ENCODE measurements at regions not wholly inside any gene's neighbourhood (a gene's known extent, or its start where the extent isn't known, plus 50 kb on each side); places are given as distances from the start of the nearest gene placed in this dataset.

DNA sequence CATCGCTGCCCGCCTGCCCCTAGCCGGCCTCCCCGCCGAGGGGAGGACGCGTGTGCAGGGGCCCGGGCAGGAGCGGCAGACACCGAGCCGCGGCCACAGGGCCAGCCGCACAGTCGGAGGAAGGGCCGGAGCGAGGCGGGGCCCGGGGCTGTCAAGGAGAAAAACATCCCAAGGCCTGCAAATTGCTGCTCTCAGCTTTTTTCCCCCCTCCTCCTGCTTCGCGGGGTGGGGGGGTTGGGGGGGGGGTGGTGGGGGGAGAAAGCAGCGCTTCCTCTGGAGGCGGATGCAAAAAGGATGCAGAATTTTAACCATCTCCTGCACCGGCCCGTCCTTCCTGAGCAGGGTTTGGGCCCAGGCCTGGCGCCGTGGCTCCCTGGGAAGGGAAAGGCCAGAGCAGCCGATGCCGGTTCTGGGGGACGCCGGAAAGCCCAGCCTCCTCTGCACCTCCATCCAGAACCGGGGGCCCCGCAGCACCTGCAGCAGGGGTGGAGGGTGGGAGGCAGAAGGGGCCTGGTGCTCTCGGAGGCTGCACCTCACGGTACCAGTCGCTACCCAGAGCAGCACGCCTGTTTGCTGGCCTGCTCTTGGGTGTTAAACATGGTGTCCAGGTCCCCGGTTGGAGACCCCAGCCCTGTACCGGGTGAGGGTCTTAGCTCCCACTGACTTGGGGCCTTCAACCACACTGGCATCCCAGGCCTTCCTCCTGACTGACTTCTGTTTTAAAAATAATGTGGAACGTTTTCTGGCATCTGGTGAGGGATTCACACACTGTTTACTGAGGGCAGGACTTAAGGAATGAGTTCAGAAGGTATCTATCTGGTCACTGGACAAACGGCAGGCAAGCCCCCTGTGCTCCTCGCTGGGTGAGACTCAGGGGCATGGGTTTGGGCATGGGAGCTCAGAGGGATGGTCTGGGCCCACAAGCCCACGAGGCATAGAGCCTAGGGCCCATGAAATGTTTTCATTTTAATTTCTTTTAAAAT, 77.4 kb upstream of the WNT7B start:
- DNase-seq (ENCODE audit: low spot score): peak; percentile 66

DNA sequence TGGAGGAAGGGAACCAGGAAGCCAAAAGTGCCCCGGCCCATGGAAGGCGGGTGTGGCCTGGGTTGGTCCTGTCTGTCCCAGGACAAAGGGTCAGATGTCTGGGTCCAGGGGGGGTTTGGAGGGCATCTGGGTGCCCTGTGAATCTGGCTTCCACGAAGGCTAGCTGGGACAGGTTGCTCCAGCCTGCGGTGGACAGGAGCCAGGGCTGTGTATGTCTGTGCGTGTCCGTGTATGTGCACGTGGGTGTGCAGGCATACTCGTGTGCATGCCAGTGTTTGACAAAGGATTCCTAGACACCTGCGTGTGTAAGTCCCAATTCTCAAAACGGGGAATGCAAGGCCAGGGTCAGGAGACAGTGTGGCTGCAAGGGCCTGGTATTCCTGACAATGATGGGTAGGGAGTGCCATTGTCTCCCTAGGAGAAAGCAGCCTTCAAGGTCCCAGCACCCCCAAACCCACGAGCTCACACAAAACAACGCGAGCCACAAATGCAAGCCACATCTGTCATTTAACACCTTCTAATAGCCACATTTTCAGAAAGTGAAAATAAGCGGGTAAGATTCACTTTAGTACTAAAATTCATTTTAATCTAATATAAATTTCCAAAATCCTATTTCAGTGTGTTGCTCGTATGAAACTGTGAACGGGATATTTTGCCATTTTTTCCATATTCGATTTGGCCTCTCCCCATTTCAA, 78.4 kb upstream of the WNT7B start:
- DNase-seq (ENCODE audit: low spot score): no peak

DNA sequence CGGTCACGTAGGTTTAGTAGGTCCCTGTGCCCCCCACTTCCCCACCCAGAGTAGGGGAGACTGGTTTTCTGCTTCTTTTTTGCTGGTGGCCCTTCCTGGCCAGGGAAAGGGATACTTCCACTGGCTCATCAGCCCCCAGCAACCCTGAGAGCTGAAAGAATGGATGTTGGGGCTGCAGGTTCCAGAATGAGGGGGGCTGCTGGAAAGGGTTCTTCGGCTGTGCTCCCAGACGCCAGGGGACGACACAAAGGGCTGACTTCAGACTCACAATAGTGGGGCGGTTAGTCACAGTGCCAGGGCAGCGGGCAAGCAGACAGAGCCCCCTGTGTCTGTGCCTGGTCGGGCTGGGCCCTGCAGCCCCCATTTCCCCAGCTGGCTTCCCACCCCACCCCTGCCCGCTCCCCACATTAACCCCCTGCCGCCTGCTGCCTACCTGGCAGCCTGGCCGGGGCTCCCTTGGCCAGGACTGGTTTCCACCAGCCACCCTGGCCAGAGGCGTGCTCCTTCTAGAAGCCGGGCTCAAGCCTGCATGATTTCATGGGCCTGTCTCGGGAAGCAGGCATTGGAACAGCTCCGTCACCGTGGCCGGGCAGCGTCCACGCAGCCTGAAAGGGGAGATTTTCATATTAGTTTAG, 79.1 kb upstream of the WNT7B start:
- no peak for DNase-seq (ENCODE audit: low spot score)

DNA sequence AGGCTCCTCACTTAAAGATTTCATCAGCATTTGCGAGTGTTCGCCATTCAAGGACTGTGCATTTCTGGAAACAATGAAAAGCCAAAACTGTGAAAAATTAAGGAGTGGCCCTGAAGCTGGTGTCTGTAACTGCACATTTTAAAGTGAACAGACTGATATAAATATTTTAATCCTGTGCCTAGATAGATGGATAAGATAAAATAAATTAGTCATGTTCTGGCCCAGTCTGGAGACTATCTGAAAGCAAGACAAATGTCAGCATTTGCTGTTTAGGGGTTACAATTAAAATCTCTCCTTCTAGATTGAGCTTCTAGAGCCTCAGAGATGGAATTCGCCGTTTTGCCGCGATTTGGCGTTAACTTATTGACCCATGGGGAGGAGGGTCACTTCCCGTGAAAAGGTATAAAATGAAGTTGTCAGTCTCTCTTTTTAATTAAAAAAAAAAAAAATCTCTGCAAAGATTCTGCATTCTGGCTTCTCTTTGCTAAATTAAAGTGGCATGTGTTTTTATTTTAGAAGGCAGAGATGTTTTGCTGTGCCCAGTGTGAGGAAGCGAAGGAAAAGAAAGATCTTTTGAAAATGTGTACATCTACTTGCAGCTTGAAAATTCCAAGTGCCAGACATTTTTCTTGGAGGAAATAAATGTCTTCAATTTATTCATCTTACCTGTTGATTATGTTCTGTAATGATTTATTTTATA, 79.7 kb upstream of the WNT7B start:
- DNase-seq (ENCODE audit: low spot score): no peak

DNA sequence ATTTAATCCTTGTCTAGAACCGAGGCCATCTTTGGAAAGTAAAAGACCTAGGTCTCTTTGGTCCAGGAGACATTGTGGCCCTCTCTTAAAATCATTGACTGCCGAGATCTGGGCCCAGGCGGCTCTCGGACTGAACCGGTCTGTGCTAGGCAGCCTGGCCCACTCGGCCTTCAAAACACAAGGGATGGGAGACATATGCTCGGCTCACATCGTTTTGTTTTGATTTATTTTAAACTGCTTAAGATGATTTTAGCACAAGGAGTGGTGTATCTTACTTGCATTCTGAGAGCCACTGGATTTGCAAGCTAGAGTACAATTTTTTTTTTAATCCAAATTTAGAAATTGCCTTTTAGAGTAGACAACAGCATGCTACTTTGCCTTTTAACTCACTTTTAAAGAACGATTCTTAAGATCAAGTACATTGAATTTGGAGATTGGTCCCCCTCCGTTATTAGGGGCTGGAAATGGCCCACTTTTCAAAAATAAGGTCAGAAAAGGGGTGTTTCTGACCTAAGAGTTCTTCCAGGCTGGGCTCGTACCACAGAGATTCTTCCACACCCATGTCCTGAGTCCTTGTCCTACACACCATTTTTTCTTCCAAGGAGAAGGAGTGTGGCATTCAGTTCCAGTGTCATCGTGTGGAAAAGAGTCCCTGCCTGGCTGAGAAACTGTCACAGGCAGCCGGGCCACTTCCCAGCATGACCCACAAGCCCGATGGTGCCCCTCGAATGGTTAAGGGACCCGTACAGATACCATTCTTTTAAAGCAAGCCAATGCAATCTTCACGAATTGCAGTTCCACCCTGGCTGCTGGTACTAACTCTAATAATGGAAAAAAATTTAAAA, 80.5 kb upstream of the WNT7B start:
- DNase-seq (ENCODE audit: low spot score): no peak

DNA sequence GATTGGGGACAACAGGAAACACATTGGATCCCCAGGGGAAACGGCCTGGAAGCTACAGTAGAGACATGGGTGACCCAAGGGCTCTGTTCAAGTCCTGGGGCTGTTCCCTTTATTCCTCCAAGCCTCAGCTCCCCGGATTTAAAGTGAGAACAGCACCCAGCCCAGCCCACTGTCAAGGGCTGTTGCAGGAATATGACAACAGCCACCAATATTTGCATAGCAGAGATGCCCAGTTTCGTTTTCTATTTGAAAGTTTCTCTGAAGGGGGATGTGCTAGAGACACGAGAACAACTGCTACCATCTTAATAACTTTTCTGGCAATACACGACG, 81.1 kb upstream of the WNT7B start:
- DNase-seq (ENCODE audit: low spot score): no peak

DNA sequence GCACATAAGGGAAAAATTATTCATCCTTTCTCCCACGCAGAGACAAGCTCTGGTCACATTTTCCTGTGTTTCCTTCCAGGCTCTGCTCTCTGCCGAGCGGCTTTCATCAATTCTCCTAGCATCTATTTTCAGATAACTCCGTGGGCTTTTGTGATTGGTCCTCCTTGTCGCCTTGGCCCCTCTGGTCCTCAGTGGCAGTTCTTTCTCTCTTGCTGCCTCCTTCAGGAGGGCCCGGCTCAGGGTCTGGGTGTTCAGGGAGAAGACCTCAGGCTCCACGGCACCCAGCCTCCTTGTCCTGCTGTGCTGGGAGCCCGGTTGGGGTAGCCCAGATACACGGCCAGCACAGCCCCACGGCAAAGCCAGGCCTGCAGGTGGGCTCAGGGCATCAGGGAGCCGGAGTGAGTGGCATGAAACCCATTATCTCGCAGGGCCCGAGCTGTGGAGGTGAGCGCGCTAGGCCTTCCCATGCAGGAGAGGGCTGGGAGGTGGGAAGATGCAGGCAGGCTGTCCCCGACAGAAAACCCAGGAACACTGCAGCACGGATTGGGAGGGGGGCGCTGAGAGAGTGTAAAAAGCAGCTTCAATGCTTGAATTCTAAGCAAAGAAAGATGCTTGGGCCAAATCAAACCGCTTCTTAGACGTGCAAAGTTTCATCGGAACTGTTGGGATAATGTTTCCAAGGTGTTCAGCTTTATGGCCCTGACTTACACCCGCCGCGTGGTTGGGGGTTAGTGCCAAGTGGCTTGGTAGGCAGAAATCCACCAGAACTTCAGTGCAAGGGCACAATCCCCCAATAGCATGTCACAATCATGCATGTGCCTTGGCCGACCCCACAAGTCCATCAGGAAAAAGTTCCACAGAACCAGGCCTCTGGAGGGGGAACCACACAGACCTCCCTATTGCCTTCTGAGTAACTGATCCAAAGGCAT, 81.9 kb upstream of the WNT7B start:
- DNase-seq (ENCODE audit: low spot score): no peak

DNA sequence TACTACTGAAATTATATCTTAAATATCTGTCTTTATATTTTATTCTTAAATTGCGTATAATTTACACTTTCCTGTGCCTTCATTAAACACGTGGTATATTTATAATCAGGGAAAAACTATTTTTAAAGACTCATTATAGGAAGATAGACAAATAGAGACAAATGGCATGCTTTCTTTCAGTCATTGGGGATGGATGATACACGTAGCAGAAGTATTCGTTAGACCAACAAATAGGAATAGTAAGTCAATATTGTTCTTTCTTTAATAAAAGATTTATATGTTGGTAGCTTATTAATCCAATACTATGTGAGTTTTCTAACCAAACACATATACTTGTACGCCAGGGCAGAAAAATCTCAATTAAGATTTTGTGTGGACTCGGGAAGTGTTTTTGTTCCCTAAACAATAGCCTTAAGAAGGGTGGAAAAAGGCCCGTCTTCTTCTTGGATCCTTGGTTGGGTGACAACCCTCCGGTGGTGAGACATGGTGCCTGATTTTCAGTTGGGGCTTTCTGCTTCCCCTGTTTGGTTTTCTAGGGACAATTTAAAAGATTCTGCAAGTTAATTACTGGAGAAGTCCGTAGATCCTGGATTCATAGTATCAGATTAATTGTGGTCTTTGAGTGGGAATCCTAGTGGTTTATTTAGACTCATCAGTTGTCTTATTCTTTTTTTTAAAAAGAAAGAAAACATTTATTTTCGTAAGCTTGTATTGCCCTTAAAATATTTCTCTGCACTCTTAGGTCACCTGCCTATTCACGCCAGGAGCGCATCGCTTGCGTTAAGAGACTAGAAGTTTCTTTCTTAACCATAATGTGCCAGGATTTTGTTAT, 83.5 kb upstream of the WNT7B start:
- DNase-seq (ENCODE audit: low spot score): no peak

DNA sequence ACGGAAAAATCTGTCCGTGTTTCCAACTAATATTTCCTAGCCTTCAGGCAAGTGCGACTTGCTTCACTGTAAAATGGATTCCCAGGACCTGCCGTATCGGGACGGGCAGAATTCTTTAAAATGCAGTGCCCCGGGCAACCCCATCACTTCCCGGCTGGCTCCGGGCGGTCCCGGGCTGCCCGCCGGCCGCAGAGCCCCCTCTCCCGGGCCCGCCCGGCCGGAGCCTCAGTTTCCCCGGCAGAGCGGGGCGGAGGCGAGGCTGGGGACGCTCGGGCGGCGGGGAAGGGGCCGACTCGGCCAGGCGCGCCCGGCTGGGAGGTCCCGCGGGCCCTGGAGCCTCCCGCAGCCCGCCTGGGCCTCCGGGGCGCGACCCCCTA, 84.2 kb upstream of the WNT7B start:
- no peak for DNase-seq (ENCODE audit: low spot score)

DNA sequence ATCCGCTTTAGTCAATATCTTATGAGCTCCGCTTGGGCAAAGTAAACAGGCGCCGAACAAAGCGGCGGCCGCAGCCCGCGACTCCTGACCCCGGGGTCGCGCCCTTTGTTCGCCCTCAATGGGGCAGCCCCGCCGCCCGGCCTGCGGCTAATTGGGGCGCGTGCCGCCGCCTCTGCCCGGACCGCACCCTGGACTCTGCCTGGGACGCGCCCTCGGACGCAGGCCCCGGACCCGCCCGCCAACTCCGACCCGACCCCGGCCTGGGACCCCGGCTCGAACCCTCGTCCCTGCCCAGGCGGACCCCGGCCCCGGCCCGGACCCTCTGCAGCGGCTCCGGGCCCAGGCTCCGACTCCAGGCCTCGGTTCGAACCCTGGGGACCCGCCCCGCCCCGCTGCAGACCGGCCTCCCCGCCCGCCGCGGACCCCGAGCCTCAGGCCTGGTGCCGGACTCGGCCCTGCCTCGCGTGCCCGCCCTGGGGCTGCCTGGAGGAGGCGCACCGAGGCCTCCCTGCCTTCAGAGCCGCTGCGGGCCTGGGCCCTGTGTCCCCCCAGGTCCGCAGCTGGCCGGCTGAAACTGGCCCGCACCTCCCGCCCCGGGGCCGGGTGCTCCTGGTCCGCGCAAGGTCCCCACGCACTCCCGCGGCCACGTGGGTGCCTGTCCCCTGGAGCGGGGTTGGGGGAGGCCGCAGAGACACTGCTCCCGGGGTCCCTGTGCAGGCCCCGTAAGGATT, 84.7 kb upstream of the WNT7B start:
- no peak for DNase-seq (ENCODE audit: low spot score)

DNA sequence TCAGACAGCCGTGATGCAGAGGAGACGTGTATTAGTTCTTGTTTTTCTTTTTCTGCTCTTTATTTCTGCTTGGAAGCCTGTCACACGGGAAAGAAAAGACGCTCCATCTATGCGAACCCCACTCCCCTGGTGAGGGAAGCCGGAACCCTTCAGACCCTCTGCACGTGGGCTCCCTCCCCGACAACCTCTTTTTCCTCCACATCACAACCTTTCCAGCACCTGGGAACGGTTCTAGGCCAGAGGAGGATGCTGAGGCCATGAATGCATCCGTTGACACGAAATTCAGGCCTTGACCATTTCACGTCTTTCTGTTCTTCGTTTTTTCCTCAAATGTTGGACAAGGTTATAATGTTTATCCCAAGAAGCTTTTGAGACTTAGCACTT, 85.3 kb upstream of the WNT7B start:
- DNase-seq (ENCODE audit: low spot score): no peak

DNA sequence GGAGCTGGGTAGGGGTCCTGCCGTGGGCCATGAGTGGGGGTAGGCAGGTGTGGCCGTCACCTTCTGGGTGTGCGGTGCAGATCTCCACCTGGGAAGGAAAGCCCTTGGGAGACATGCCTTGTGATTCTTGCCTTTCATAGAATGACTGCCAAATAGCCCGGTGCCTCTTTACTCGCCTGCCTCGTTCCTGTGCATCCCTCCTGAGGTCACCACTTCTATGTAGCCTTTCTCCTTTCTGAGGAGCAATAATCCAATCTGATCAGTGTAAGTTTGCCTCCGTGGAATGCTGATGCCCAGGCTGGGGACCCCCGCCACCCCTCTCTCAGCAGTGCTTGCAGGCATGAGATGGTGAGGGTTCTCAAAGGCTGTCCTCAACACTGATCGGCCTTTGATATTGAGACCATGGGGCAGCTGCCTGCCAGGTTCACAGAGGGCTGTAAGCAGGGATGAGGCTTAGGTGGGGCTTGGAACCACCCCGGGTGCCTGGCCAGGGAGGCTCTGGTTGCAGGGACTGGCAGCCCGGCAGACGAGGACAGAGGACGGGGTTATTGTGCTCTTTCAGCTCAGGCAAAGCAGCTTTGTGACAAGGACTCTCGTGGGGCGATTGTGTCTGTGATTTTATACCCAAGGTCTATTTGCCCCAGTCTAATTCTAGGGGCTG, 86.1 kb upstream of the WNT7B start:
- no peak for DNase-seq (ENCODE audit: low spot score)

DNA sequence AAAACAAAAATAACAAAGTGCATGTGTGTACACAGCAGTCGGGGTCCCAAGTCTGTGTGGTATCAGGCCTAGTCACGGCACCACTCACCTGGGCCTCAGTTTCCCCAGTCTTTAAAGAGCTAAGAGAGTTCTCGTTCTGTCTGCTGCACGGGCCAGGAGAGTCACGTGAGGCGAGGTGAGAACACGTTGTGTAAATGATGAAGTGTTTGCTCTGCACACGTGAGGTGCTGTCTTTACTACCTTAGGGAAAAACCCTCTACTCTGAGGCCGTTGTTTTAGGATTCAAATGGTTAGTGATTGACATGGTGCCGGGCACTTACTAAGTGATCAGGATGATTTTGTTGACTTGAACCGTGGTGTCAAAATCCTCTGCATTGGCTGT, 86.5 kb upstream of the PPARA start:
- no peak for DNase-seq (ENCODE audit: low spot score)

DNA sequence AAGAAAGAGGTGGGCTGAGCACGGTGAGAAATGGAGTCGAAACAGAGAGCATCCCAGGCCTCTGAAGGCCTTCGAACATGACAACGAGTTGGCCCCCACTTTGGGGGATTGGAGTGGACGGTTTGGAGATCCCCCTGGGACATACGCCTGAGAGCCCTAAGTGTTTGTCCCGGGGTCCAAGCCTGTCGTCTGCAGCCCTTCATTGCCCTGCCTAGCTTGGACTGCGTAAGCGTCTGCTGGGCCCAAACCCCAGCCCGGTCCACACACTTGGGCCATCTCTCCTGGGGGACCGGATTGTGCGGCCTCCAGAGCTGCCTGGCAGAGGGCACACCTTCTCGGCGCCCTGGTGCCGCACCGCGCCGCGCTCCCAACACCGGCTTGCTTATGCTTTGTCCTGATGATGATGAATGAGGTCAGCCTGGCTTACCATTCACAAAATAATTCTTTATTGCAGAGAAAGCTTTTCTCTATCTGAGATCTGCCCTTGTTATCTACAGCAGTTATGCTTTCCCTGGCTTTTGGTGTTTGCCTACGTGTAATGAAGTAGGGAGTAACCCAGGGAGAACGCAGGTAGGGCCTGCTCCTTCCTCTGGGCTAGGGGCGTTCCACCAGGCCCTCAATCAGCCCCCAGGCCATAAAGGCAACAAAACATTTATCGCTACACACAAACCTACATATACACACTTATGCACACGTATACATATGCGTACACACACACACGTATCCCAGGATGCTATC, 85.9 kb upstream of the PPARA start:
- no peak for DNase-seq (ENCODE audit: low spot score)

DNA sequence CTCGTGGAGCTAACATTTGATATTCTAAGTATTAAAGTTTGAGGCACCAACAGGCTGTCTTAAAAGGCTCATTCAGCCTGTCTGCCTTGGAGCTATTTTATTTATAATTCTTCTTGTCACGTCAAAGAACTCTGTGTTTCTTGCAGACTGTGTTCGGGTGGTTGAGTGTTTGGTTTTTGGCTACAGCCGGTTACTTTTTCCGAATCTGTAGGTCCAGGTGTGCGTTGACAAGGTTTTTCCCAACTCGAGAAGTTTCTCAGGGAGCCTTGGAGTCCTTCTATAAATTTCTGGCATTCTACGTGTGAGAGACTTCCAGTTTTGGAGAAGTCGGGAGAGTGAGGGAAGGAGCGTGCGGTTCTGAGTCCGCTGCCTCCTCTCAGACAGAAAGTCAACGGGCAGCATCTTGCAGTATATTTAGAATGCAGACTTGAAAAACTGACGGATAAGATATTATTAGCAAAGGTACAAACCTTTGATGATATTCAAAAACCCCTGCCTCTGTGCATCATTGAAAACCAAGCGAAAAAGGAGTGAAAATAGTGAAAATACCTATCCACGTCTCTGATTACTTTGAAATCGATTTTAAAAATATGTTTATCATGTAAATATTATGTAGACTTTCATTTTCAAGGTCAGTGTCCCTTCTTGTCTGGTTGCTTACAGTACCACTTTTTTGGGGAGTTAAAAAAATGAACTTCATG, 85.2 kb upstream of the PPARA start:
- DNase-seq (ENCODE audit: low spot score): no peak

DNA sequence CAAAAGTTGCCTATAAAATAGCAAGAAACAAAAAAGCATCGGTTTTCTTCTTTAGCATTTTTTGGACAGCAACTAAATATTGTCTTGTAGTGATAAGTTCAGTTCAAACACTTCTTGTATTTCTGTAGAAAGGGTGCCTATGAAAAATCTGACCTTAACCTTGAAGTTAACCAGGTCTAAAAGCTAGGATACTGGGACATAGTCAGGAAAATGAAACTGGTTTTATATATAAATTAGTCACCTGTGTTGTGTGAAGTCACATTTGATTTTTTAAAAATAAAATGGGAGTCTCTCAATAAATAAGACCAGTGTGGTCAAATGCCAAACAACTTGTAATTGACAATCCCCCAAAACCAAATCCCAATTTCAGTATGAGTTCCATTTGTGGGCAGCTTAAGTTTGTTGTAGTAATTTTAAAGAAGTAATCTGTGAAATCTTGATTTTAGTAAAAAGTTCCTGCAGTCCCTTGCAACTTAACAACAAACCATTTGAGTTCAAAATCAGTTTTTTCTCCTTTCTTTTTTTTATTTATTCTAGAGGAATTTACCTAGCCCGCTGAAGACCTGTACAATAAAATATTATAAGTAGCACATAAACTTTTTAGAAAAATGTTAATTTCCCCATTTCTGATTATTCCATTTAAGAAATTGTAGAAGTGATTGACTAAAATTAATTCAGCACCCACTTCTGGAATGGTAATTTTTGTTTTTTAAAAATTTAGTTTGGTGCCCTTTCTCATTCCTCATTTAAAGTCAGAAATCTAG, 84.5 kb upstream of the PPARA start:
- DNase-seq (ENCODE audit: low spot score): no peak
